GM23338 (cell line): ENCODE measurements at regions not wholly inside any gene's neighbourhood (a gene's known extent, or its start where the extent isn't known, plus 50 kb on each side); places are given as distances from the start of the nearest gene placed in this dataset.

Experiments
- ATAC-seq: fragments of 200-7000 bp; cut with Tn5 transposase; 3 replicates; pipeline ENCODE4 v1.9.1; 2020
- DNase-seq: peaks from one replicate; pipeline ENCODE4 v3.0.0-alpha.2; 2015; ENCODE audit warnings: low spot score
- H2AFZ ChIP-seq: fragments of 200-600 bp; sonication (generic); 2 replicates; pipeline ENCODE4 v1.8.0; 2016; ENCODE audit warnings: antibody characterized with exemption, mild to moderate bottlenecking, moderate library complexity
- H3F3A ChIP-seq: fragments of 200-600 bp; sonication (generic); replicated peaks from 2 replicates; pipeline ENCODE4 v1.8.0; 2017; ENCODE audit warnings: antibody characterized with exemption, mixed run types, low read depth
- H3K27ac ChIP-seq: fragments of 200-600 bp; sonication (generic); 2 replicates; pipeline ENCODE4 v1.6.1; 2016; ENCODE audit warnings: low read depth
- H3K27me3 ChIP-seq: fragments of 200-600 bp; sonication (generic); 2 replicates; pipeline ENCODE4 v1.8.0; 2016; ENCODE audit warnings: mild to moderate bottlenecking, mixed run types, moderate library complexity; ENCODE audit not compliant: insufficient read depth
- H3K36me3 ChIP-seq: fragments of 200-600 bp; sonication (generic); 2 replicates; pipeline ENCODE4 v1.8.0; 2016; ENCODE audit warnings: mild to moderate bottlenecking; ENCODE audit not compliant: insufficient read depth
- H3K4me1 ChIP-seq: fragments of 200-600 bp; sonication (generic); 2 replicates; pipeline ENCODE4 v1.8.0; 2016; ENCODE audit warnings: mild to moderate bottlenecking, moderate library complexity; ENCODE audit not compliant: insufficient read depth
- H3K4me2 ChIP-seq: fragments of 200-600 bp; sonication (generic); 2 replicates; pipeline ENCODE4 v1.7.1; 2017; ENCODE audit warnings: mixed run types
- H3K4me3 ChIP-seq: fragments of 200-600 bp; sonication (generic); 2 replicates; pipeline ENCODE4 v1.6.1; 2016; ENCODE audit warnings: mixed run types
- H3K79me2 ChIP-seq: fragments of 200-600 bp; sonication (generic); replicated peaks from 2 replicates; pipeline ENCODE4 v1.8.0; 2017; ENCODE audit warnings: mild to moderate bottlenecking; ENCODE audit not compliant: insufficient read depth
- H3K9me2 ChIP-seq: fragments of 200-600 bp; sonication (generic); 2 replicates; pipeline ENCODE4 v1.8.0; 2017; ENCODE audit not compliant: insufficient read depth
- H4K20me1 ChIP-seq: fragments of 200-600 bp; sonication (generic); replicated peaks from 2 replicates; pipeline ENCODE4 v1.8.0; 2017; ENCODE audit warnings: mild to moderate bottlenecking; ENCODE audit not compliant: insufficient read depth
- H3K27ac Mint-ChIP-seq: 2 replicates; pipeline ENCODE4 v1.8.0; 2020; ENCODE audit warnings: inconsistent platforms, mild to moderate bottlenecking, moderate library complexity, mixed read lengths
- H3K27me3 Mint-ChIP-seq: 3 replicates; pipeline ENCODE4 v1.8.0; 2022; ENCODE audit warnings: low read depth, mild to moderate bottlenecking, moderate library complexity, mixed read lengths, inconsistent platforms; ENCODE audit not compliant: insufficient read depth, poor library complexity
- H3K36me3 Mint-ChIP-seq: 3 replicates; pipeline ENCODE4 v1.8.0; 2021; ENCODE audit warnings: low read depth, mild to moderate bottlenecking, inconsistent platforms, moderate library complexity, mixed read lengths
- H3K4me1 Mint-ChIP-seq: 3 replicates; pipeline ENCODE4 v1.8.0; 2020; ENCODE audit warnings: mild to moderate bottlenecking, inconsistent platforms, mixed read lengths
- H3K4me3 Mint-ChIP-seq: 3 replicates; pipeline ENCODE4 v1.8.0; 2021; ENCODE audit warnings: moderate library complexity, mild to moderate bottlenecking, inconsistent platforms, mixed read lengths
- H3K9me3 Mint-ChIP-seq: 3 replicates; pipeline ENCODE4 v1.8.0; 2020; ENCODE audit warnings: moderate library complexity, mild to moderate bottlenecking, inconsistent platforms, mixed read lengths
- CREB1 ChIP-seq: fragments of 250-450 bp; sonication (Bioruptor Pico); IDR thresholded peaks from 2 replicates; pipeline ENCODE4 v1.5.0; 2020; ENCODE audit warnings: low read depth, mild to moderate bottlenecking, moderate library complexity
- EZH2 ChIP-seq: fragments of 200-600 bp; sonication (generic); IDR thresholded peaks from one replicate; pipeline ENCODE4 v1.8.0; 2017; ENCODE audit warnings: antibody characterized with exemption, mild to moderate bottlenecking, low read depth; ENCODE audit not compliant: unreplicated experiment
- EZH2phosphoT487 ChIP-seq: fragments of 200-600 bp; sonication (generic); IDR thresholded peaks from one replicate; pipeline ENCODE4 v1.8.1; 2018; ENCODE audit warnings: antibody characterized with exemption; ENCODE audit not compliant: unreplicated experiment
- JUNB ChIP-seq: IDR thresholded peaks from one replicate; pipeline ENCODE4 v1.6.1; 2016; ENCODE audit warnings: antibody characterized with exemption; ENCODE audit not compliant: unreplicated experiment
- POLR2AphosphoS5 ChIP-seq: IDR thresholded peaks from 2 replicates; pipeline ENCODE4 v1.6.1; 2016; ENCODE audit warnings: antibody characterized with exemption, low read depth
- STAT1 ChIP-seq: IDR thresholded peaks from one replicate; pipeline ENCODE4 v1.6.1; 2016; ENCODE audit warnings: antibody characterized with exemption; ENCODE audit not compliant: unreplicated experiment
- ZNF114 ChIP-seq: fragments of 250-450 bp; sonication (Bioruptor Pico); IDR thresholded peaks from 2 replicates; pipeline ENCODE4 v1.5.0; 2020; ENCODE audit warnings: mild to moderate bottlenecking, moderate library complexity
- ZNF331 ChIP-seq: fragments of 250-450 bp; sonication (Bioruptor Pico); IDR thresholded peaks from 2 replicates; pipeline ENCODE4 v1.5.0; 2020; ENCODE audit warnings: low read depth, mild to moderate bottlenecking, moderate library complexity
- TF ChIP-seq, protein P1 (sequence below): IDR thresholded peaks from one replicate; pipeline ENCODE4 v1.6.1; 2018; ENCODE audit warnings: antibody characterized with exemption; ENCODE audit not compliant: unreplicated experiment
- TF ChIP-seq, protein P2 (sequence below), 2 experiments: fragments of 200-600 bp in 1 of 2; sonication (generic) in 1 of 2; conservative IDR thresholded peaks; 2 replicates each; pipeline versions ENCODE4 v1.5.1 to v1.6.1; 2016 to 2017; ENCODE audit warnings: antibody characterized with exemption in 2 of 2, low read depth in 2 of 2, mild to moderate bottlenecking in 2 of 2, moderate library complexity in 1 of 2
- TF ChIP-seq, protein P3 (sequence below): IDR thresholded peaks from 2 replicates; pipeline ENCODE4 v1.6.1; 2016; ENCODE audit warnings: antibody characterized with exemption

DNA sequence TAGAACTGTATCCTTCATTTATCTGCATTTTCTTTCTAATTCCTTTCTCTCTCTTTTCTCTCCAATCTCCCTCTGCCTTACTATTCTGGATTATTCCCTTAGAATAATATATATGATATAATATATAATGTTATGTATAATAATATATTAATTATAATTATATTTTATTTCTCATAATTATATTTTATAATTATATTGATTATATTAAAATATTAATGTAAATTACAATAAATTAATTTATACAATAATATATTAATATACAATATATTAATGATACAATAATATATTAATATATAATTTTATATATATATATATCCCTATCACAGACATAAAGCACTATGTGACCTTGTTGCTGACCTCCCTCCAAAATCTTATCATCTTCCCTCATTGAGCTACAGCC is 661.3 kb upstream of the CHORDC1 start (continued):
- TF ChIP-seq, protein P1, sequence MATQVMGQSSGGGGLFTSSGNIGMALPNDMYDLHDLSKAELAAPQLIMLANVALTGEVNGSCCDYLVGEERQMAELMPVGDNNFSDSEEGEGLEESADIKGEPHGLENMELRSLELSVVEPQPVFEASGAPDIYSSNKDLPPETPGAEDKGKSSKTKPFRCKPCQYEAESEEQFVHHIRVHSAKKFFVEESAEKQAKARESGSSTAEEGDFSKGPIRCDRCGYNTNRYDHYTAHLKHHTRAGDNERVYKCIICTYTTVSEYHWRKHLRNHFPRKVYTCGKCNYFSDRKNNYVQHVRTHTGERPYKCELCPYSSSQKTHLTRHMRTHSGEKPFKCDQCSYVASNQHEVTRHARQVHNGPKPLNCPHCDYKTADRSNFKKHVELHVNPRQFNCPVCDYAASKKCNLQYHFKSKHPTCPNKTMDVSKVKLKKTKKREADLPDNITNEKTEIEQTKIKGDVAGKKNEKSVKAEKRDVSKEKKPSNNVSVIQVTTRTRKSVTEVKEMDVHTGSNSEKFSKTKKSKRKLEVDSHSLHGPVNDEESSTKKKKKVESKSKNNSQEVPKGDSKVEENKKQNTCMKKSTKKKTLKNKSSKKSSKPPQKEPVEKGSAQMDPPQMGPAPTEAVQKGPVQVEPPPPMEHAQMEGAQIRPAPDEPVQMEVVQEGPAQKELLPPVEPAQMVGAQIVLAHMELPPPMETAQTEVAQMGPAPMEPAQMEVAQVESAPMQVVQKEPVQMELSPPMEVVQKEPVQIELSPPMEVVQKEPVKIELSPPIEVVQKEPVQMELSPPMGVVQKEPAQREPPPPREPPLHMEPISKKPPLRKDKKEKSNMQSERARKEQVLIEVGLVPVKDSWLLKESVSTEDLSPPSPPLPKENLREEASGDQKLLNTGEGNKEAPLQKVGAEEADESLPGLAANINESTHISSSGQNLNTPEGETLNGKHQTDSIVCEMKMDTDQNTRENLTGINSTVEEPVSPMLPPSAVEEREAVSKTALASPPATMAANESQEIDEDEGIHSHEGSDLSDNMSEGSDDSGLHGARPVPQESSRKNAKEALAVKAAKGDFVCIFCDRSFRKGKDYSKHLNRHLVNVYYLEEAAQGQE = no peak

DNA sequence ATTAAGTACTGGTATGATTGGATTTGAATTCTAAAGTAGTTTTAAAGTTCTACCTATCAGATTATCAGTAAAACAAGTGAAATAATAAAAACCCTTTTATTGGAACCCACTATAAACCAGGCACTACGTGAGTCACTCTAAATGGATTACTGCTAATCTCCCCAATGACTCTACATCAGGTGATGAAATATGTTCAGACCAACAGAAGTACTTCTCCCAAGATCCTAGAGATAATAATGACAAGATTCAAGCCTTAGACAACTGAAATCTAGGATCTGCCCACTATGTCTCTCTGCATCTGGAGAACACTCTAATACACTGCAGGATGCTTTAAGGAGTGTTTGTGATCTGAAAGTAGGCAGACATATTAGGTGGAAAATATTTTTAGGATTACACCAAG is 652.1 kb upstream of the CHORDC1 start:
- Mint-ChIP-seq H3K4me3 (no peak overlapping the region), H3K27me3 (no peaks in the 10 kb centered on the region), H3K36me3 (no peaks in the 10 kb centered on the region), H3K9me3 (no peaks in the 10 kb centered on the region), H3K4me1 (no peaks in the 10 kb centered on the region), H3K27ac (no peak overlapping the region)
- Histone ChIP-seq H3F3A (no peaks in the 10 kb centered on the region), H2AFZ (no peak overlapping the region), H4K20me1 (no peaks in the 10 kb centered on the region), H3K27me3 (no peaks in the 10 kb centered on the region), H3K4me2 (no peak overlapping the region), H3K27ac (no peak overlapping the region), H3K4me1 (no peaks in the 10 kb centered on the region), H3K79me2 (no peaks in the 10 kb centered on the region), H3K4me3 (no peak overlapping the region), H3K36me3 (no peaks in the 10 kb centered on the region), H3K9me2 (no peaks in the 10 kb centered on the region)
- ATAC-seq (no peak), DNase-seq (no peak)
- no peak for TF ChIP-seq STAT1
- TF ChIP-seq CREB1 (CRISPR knock-in tag) = no peak
- TF ChIP-seq JUNB = no peak
- TF ChIP-seq EZH2phosphoT487 = no peak
- no peak for TF ChIP-seq POLR2AphosphoS5
- TF ChIP-seq, protein P2, sequence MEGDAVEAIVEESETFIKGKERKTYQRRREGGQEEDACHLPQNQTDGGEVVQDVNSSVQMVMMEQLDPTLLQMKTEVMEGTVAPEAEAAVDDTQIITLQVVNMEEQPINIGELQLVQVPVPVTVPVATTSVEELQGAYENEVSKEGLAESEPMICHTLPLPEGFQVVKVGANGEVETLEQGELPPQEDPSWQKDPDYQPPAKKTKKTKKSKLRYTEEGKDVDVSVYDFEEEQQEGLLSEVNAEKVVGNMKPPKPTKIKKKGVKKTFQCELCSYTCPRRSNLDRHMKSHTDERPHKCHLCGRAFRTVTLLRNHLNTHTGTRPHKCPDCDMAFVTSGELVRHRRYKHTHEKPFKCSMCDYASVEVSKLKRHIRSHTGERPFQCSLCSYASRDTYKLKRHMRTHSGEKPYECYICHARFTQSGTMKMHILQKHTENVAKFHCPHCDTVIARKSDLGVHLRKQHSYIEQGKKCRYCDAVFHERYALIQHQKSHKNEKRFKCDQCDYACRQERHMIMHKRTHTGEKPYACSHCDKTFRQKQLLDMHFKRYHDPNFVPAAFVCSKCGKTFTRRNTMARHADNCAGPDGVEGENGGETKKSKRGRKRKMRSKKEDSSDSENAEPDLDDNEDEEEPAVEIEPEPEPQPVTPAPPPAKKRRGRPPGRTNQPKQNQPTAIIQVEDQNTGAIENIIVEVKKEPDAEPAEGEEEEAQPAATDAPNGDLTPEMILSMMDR (conservative IDR thresholded peaks at IDR 0.05; ENCODE audit: low read depth in 2 of 2) = no peak
- TF ChIP-seq, protein P3, sequence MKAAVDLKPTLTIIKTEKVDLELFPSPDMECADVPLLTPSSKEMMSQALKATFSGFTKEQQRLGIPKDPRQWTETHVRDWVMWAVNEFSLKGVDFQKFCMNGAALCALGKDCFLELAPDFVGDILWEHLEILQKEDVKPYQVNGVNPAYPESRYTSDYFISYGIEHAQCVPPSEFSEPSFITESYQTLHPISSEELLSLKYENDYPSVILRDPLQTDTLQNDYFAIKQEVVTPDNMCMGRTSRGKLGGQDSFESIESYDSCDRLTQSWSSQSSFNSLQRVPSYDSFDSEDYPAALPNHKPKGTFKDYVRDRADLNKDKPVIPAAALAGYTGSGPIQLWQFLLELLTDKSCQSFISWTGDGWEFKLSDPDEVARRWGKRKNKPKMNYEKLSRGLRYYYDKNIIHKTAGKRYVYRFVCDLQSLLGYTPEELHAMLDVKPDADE = no peak
- TF ChIP-seq ZNF114 (CRISPR knock-in tag) = no peak
- no peak for TF ChIP-seq EZH2
- no peak for TF ChIP-seq ZNF331 (CRISPR knock-in tag)
